IMR-90 (cell line): ENCODE measurements at regions not wholly inside any gene's neighbourhood (a gene's known extent, or its start where the extent isn't known, plus 50 kb on each side); places are given as distances from the start of the nearest gene placed in this dataset.

ENCODE experiments used
- ATAC-seq: fragments of 200-7000 bp; cut with Tn5 transposase; 2 replicates; pipeline ENCODE4 v1.9.1; 2020; ENCODE audit warnings: low read depth, mild to moderate bottlenecking, moderate library complexity
- BruUV-seq: library from RNA; stranded (reverse); fragments of 400-500 nt; replicated peaks from 2 replicates; lab custom pipeline; 2021; lab: Mats Ljungman, UMichigan
- CTCF ChIA-PET: fragments of 300-600 bp; formaldehyde crosslinking; extraction: SDS; loops from one replicate; lab custom pipeline; 2021; ENCODE audit warnings: antibody characterized with exemption; lab: Yijun Ruan, JAX
- POLR2A ChIA-PET: fragments of 300-600 bp; sonication (Branson Sonifier 250); formaldehyde crosslinking; loops from one replicate; lab custom pipeline; 2022; ENCODE audit warnings: antibody characterized with exemption; ENCODE audit not compliant: unreplicated experiment; lab: Charles Lee
- DNase-seq: peaks from one replicate; pipeline ENCODE4 v3.0.0; 2013
- H2AFZ ChIP-seq: replicated peaks from 2 replicates; pipeline ENCODE3; 2013; ENCODE audit warnings: low read length, mild to moderate bottlenecking; ENCODE audit not compliant: poor library complexity
- H2AK5ac ChIP-seq: 2 replicates; pipeline ENCODE4 v1.6.1; 2013; ENCODE audit warnings: low read depth, low read length, inconsistent platforms
- H2AK9ac ChIP-seq: replicated peaks from 2 replicates; pipeline ENCODE3; 2013; ENCODE audit warnings: mild to moderate bottlenecking, low read depth, low read length, moderate library complexity; ENCODE audit not compliant: poor library complexity
- H2BK120ac ChIP-seq: 2 replicates; pipeline ENCODE4 v1.6.1; 2013; ENCODE audit warnings: low read depth, low read length, inconsistent platforms
- H2BK15ac ChIP-seq: 3 replicates; pipeline ENCODE4 v1.6.1; 2013; ENCODE audit warnings: low read depth, low read length, inconsistent platforms
- H2BK20ac ChIP-seq: 2 replicates; pipeline ENCODE4 v1.6.1; 2013; ENCODE audit warnings: low read depth, mild to moderate bottlenecking, inconsistent platforms, low read length, moderate library complexity
- H2BK5ac ChIP-seq: 2 replicates; pipeline ENCODE4 v1.6.1; 2013; ENCODE audit warnings: mild to moderate bottlenecking, low read depth, low read length, inconsistent platforms; ENCODE audit not compliant: poor library complexity, severe bottlenecking
- H3K14ac ChIP-seq: replicated peaks from 2 replicates; pipeline ENCODE4 v1.6.1; 2013; ENCODE audit warnings: low read depth, low read length, inconsistent platforms
- H3K18ac ChIP-seq: 2 replicates; pipeline ENCODE4 v1.6.1; 2013; ENCODE audit warnings: low read depth, low read length, control low read depth
- H3K23ac ChIP-seq: 2 replicates; pipeline ENCODE4 v1.6.1; 2013; ENCODE audit warnings: low read depth, low read length, inconsistent platforms
- H3K27ac ChIP-seq: 2 replicates; pipeline ENCODE4 v1.5.1; 2013; ENCODE audit warnings: mild to moderate bottlenecking, control low read depth, low read length; ENCODE audit not compliant: insufficient read depth
- H3K27me3 ChIP-seq: 2 replicates; pipeline ENCODE4 v1.6.1; 2013; ENCODE audit warnings: low read length; ENCODE audit not compliant: control insufficient read depth, insufficient read depth
- H3K36me3 ChIP-seq: 2 replicates; pipeline ENCODE4 v1.6.1; 2013; ENCODE audit warnings: low read length, mixed read lengths; ENCODE audit not compliant: control insufficient read depth, insufficient read depth
- H3K4ac ChIP-seq: 2 replicates; pipeline ENCODE4 v1.6.1; 2013; ENCODE audit warnings: low read depth, low read length, inconsistent platforms
- H3K4me1 ChIP-seq: 2 replicates; pipeline ENCODE4 v1.6.1; 2013; ENCODE audit warnings: low read length, mixed read lengths; ENCODE audit not compliant: control insufficient read depth, insufficient read depth
- H3K4me2 ChIP-seq: 2 replicates; pipeline ENCODE4 v1.6.1; 2013; ENCODE audit warnings: low read depth, mild to moderate bottlenecking, control low read depth, low read length, moderate library complexity
- H3K4me3 ChIP-seq: 2 replicates; pipeline ENCODE4 v1.5.1; 2013; ENCODE audit warnings: low read depth, mild to moderate bottlenecking, control low read depth, low read length, moderate library complexity; ENCODE audit not compliant: insufficient read depth
- H3K56ac ChIP-seq: 2 replicates; pipeline ENCODE4 v1.6.1; 2013; ENCODE audit warnings: low read length, inconsistent platforms; ENCODE audit not compliant: insufficient read depth; ENCODE audit errors: extremely low read depth
- H3K79me1 ChIP-seq, 2 experiments: 2 replicates each; pipeline ENCODE4 v1.6.1; 2013; ENCODE audit warnings: low read length in 2 of 2, inconsistent platforms in 1 of 2, low read depth in 1 of 2
- H3K9ac ChIP-seq: 2 replicates; pipeline ENCODE4 v1.6.1; 2013; ENCODE audit warnings: low read depth, low read length, control low read depth
- H3K9me1 ChIP-seq: 2 replicates; pipeline ENCODE4 v1.6.1; 2013; ENCODE audit warnings: low read length, inconsistent platforms; ENCODE audit not compliant: insufficient read depth
- H3K9me3 ChIP-seq: 2 replicates; pipeline ENCODE4 v1.6.1; 2013; ENCODE audit warnings: low read length; ENCODE audit not compliant: control insufficient read depth, insufficient read depth
- H4K20me1 ChIP-seq: 2 replicates; pipeline ENCODE4 v1.6.1; 2013; ENCODE audit warnings: low read length, inconsistent platforms; ENCODE audit not compliant: insufficient read depth
- H4K5ac ChIP-seq: 2 replicates; pipeline ENCODE4 v1.6.1; 2013; ENCODE audit warnings: mild to moderate bottlenecking, low read depth, low read length, control low read depth
- H4K8ac ChIP-seq, 2 experiments: 2 replicates each; pipeline ENCODE4 v1.6.1; 2013; ENCODE audit warnings: low read depth in 2 of 2, low read length in 2 of 2, control low read depth in 1 of 2, inconsistent platforms in 1 of 2
- H4K91ac ChIP-seq: 2 replicates; pipeline ENCODE4 v1.6.1; 2013; ENCODE audit warnings: low read depth, low read length, inconsistent platforms; ENCODE audit not compliant: insufficient read depth
- BHLHE40 ChIP-seq: fragments of 150-350 bp; IDR thresholded peaks from 2 replicates; pipeline ENCODE4 v1.6.1; 2016; ENCODE audit warnings: mild to moderate bottlenecking, low read depth, low read length
- CEBPB ChIP-seq: IDR thresholded peaks from 2 replicates; pipeline ENCODE4 v1.6.1; 2012; ENCODE audit warnings: low read depth, low read length, improper control_type of control experiment
- CHD1 ChIP-seq: IDR thresholded peaks from 2 replicates; pipeline ENCODE4 v1.6.1; 2012; ENCODE audit warnings: low read depth, low read length, improper control_type of control experiment
- FOS ChIP-seq: fragments of 150-350 bp; IDR thresholded peaks from 2 replicates; pipeline ENCODE4 v1.6.1; 2016; ENCODE audit warnings: low read depth, low read length
- MAFK ChIP-seq: IDR thresholded peaks from 2 replicates; pipeline ENCODE4 v1.6.1; 2012; ENCODE audit warnings: low read depth, low read length, improper control_type of control experiment
- MAZ ChIP-seq: IDR thresholded peaks from 2 replicates; pipeline ENCODE4 v1.6.1; 2012; ENCODE audit warnings: low read depth, mild to moderate bottlenecking, low read length, improper control_type of control experiment, moderate library complexity, borderline replicate concordance
- NFE2L2 ChIP-seq: fragments of 150-350 bp; IDR thresholded peaks from 2 replicates; pipeline ENCODE4 v1.6.1; 2016; ENCODE audit warnings: low read depth, mild to moderate bottlenecking, low read length
- POLR2A ChIP-seq: IDR thresholded peaks from 2 replicates; pipeline ENCODE4 v1.6.1; 2012; ENCODE audit warnings: mild to moderate bottlenecking, low read depth, low read length
- RAD21 ChIP-seq: IDR thresholded peaks from 2 replicates; pipeline ENCODE4 v1.6.1; 2012; ENCODE audit warnings: low read length, improper control_type of control experiment
- RFX5 ChIP-seq: IDR thresholded peaks from 2 replicates; pipeline ENCODE4 v1.8.0; 2012; ENCODE audit warnings: low read depth, mild to moderate bottlenecking, low read length, moderate library complexity
- dilution Hi-C: fragments of 300-500 bp; cut with HindIII; formaldehyde crosslinking; loops from one replicate; pipeline ENCODE4 v1.14.3; 2018; ENCODE audit warnings: low sequenced_read_pairs; ENCODE audit not compliant: unreplicated experiment
- in situ Hi-C: fragments of 300-500 bp; cut with MboI; formaldehyde crosslinking; loops from 3 replicates; pipeline ENCODE4 v1.14.3; 2019; ENCODE audit warnings: low sequenced_read_pairs, inconsistent platforms, mixed read lengths
- intact Hi-C: fragments of 100-400 bp; cut with micrococcal nuclease; formaldehyde crosslinking; loops from 2 replicates; pipeline ENCODE4 v1.10.0; 2022
- TF ChIP-seq, protein P1 (sequence below): fragments of 150-350 bp; IDR thresholded peaks from 2 replicates; pipeline ENCODE4 v1.6.1; 2017; ENCODE audit warnings: mild to moderate bottlenecking, antibody characterized with exemption, low read length, low read depth
- TF ChIP-seq, protein P2 (sequence below): fragments of 150-350 bp; IDR thresholded peaks from 2 replicates; pipeline ENCODE4 v1.6.1; 2016; ENCODE audit warnings: low read depth, mild to moderate bottlenecking, low read length, moderate library complexity, borderline replicate concordance
- TF ChIP-seq, protein P3 (sequence below): conservative IDR thresholded peaks from 2 replicates; pipeline ENCODE4 v1.5.1; 2012; ENCODE audit warnings: mild to moderate bottlenecking, low read depth, low read length, improper control_type of control experiment

DNA sequence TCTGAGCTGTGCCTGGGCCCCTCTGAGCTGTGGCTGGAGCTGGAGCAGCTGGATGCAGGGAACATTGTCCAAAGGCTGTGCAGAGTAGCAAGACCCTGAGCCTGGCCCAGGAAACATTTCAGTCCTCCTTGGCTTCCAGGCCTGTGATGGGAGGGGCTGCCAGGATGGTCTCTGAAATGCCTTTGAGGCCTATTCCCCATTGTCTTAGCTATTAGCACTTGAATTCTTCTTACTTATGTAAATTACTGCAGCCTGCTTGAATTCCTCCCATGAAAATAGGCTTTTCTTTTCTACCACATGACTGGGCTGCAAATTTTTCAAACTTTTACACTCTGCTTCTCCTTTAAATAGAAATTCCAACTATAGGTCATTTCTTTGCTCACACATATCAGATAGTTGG is 349.8 kb upstream of the KLHL4 start:
- TF ChIP-seq MAFK (no peak), POLR2A (no peak), FOS (no peak), RAD21 (no peak), CEBPB (no peak), BHLHE40 (no peak), RFX5 (no peak), MAZ (no peak), CHD1 (no peak), NFE2L2 (no peak)
- TF ChIP-seq, protein P1, sequence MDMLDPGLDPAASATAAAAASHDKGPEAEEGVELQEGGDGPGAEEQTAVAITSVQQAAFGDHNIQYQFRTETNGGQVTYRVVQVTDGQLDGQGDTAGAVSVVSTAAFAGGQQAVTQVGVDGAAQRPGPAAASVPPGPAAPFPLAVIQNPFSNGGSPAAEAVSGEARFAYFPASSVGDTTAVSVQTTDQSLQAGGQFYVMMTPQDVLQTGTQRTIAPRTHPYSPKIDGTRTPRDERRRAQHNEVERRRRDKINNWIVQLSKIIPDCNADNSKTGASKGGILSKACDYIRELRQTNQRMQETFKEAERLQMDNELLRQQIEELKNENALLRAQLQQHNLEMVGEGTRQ: no peak
- TF ChIP-seq, protein P2, sequence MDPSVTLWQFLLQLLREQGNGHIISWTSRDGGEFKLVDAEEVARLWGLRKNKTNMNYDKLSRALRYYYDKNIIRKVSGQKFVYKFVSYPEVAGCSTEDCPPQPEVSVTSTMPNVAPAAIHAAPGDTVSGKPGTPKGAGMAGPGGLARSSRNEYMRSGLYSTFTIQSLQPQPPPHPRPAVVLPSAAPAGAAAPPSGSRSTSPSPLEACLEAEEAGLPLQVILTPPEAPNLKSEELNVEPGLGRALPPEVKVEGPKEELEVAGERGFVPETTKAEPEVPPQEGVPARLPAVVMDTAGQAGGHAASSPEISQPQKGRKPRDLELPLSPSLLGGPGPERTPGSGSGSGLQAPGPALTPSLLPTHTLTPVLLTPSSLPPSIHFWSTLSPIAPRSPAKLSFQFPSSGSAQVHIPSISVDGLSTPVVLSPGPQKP: no peak
- TF ChIP-seq, protein P3, sequence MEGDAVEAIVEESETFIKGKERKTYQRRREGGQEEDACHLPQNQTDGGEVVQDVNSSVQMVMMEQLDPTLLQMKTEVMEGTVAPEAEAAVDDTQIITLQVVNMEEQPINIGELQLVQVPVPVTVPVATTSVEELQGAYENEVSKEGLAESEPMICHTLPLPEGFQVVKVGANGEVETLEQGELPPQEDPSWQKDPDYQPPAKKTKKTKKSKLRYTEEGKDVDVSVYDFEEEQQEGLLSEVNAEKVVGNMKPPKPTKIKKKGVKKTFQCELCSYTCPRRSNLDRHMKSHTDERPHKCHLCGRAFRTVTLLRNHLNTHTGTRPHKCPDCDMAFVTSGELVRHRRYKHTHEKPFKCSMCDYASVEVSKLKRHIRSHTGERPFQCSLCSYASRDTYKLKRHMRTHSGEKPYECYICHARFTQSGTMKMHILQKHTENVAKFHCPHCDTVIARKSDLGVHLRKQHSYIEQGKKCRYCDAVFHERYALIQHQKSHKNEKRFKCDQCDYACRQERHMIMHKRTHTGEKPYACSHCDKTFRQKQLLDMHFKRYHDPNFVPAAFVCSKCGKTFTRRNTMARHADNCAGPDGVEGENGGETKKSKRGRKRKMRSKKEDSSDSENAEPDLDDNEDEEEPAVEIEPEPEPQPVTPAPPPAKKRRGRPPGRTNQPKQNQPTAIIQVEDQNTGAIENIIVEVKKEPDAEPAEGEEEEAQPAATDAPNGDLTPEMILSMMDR: no peak
- ChIA-PET POLR2A (no interaction called here), CTCF (no interaction called here)
- Histone ChIP-seq H3K4ac (no peak overlapping the region), H3K79me1 (no peaks in the 10 kb centered on the region), H3K27ac (no peak overlapping the region), H3K27me3 (no peaks in the 10 kb centered on the region), H3K9me1 (no peaks in the 10 kb centered on the region), H4K8ac (no peak overlapping the region), H3K9ac (no peak overlapping the region), H3K36me3 (no peaks in the 10 kb centered on the region), H2AFZ (no peak overlapping the region), H4K5ac (no peak overlapping the region), H3K18ac (no peak overlapping the region), H2AK9ac (no peak overlapping the region), H2BK20ac (no peak overlapping the region), H3K56ac (no peak overlapping the region), H2BK5ac (no peak overlapping the region), H3K9me3 (no peaks in the 10 kb centered on the region), H2BK15ac (no peak overlapping the region), H4K91ac (no peak overlapping the region), H3K23ac (no peak overlapping the region), H3K4me2 (no peak overlapping the region), H3K4me3 (no peak overlapping the region), H3K14ac (no peak overlapping the region), H2BK120ac (no peak overlapping the region), H4K20me1 (no peaks in the 10 kb centered on the region), H2AK5ac (no peak overlapping the region), H3K4me1 (no peaks in the 10 kb centered on the region)
- dilution Hi-C loops (no loop called here), in situ Hi-C loops (no loop called here), intact Hi-C loops (no loop called here)
- ATAC-seq: no peak
- BruUV-seq: no TSS peak
- DNase-seq: no peak
